Liver (tissue), 8 donors: ENCODE measurements at regions not wholly inside any gene's neighbourhood (a gene's known extent, or its start where the extent isn't known, plus 50 kb on each side); places are given as distances from the start of the nearest gene placed in this dataset.

ENCODE experiments used
- DNase-seq: peaks from one replicate; pipeline ENCODE4 v3.0.0-alpha.2; 2017; ENCODE audit warnings: low spot score
- H3K27ac ChIP-seq, 2 donors: one replicate each; pipeline ENCODE4 v1.7.0; 2013; ENCODE audit warnings: inconsistent platforms in 2 of 2, low read length in 2 of 2, control low read depth in 1 of 2, low read depth in 1 of 2, mild to moderate bottlenecking in 1 of 2
- H3K27me3 ChIP-seq, 4 donors: one replicate each; pipeline versions ENCODE4 v1.6.1 to v1.7.0; 2013; ENCODE audit warnings: low read length in 3 of 4, inconsistent platforms in 1 of 4, mild to moderate bottlenecking in 1 of 4, moderate library complexity in 1 of 4; ENCODE audit not compliant: control insufficient read depth in 4 of 4, insufficient read depth in 4 of 4
- H3K36me3 ChIP-seq, 4 donors: one replicate each; pipeline versions ENCODE4 v1.6.1 to v1.7.0; 2013; ENCODE audit warnings: low read length in 3 of 4, mild to moderate bottlenecking in 3 of 4, low read depth in 1 of 4, moderate library complexity in 1 of 4; ENCODE audit not compliant: control insufficient read depth in 4 of 4, insufficient read depth in 3 of 4
- H3K4me1 ChIP-seq, 4 donors: one replicate each; pipeline versions ENCODE4 v1.6.1 to v1.7.0; 2013; ENCODE audit warnings: low read length in 3 of 4, mild to moderate bottlenecking in 3 of 4, moderate library complexity in 1 of 4; ENCODE audit not compliant: control insufficient read depth in 4 of 4, insufficient read depth in 4 of 4
- H3K4me3 ChIP-seq, 3 donors: one replicate each; pipeline versions ENCODE4 v1.6.1 to v1.7.0; 2013; ENCODE audit warnings: low read length in 3 of 3, control low read depth in 1 of 3, low read depth in 1 of 3, mild to moderate bottlenecking in 1 of 3
- H3K9ac ChIP-seq, 2 donors: one replicate each; pipeline ENCODE4 v1.7.0; 2013; ENCODE audit warnings: low read length in 2 of 2, mild to moderate bottlenecking in 2 of 2, moderate library complexity in 2 of 2, control low read depth in 1 of 2, low read depth in 1 of 2
- H3K9me3 ChIP-seq, 4 donors: one replicate each; pipeline versions ENCODE4 v1.6.1 to v1.7.0; 2013; ENCODE audit warnings: low read length in 3 of 4; ENCODE audit not compliant: control insufficient read depth in 4 of 4
- CTCF ChIP-seq: fragments of 150-350 bp; IDR thresholded peaks from 2 replicates; pipeline ENCODE4 v1.5.1; 2017; ENCODE audit warnings: improper control_type of control experiment, low read depth, low read length; ENCODE audit not compliant: missing input control
- EGR1 ChIP-seq, 2 donors: IDR thresholded peaks; 2 replicates each; pipeline ENCODE4 v1.6.1; 2016 to 2018; ENCODE audit warnings: antibody characterized with exemption in 2 of 2, low read depth in 2 of 2
- FOXA1 ChIP-seq: IDR thresholded peaks from 2 replicates; pipeline ENCODE4 v1.6.1; 2016; ENCODE audit warnings: antibody characterized with exemption
- FOXA2 ChIP-seq: IDR thresholded peaks from 2 replicates; pipeline ENCODE4 v1.6.1; 2016; ENCODE audit warnings: antibody characterized with exemption
- GABPA ChIP-seq, 2 donors: IDR thresholded peaks in 1 of 2; conservative IDR thresholded peaks in 1 of 2; 2 replicates each; pipeline ENCODE4 v1.6.1; 2016; ENCODE audit warnings: antibody characterized with exemption in 2 of 2, mild to moderate bottlenecking in 1 of 2, moderate library complexity in 1 of 2
- HNF4A ChIP-seq, 2 donors: conservative IDR thresholded peaks; 2 replicates each; pipeline ENCODE4 v1.6.1; 2016; ENCODE audit warnings: antibody characterized with exemption in 2 of 2, mild to moderate bottlenecking in 2 of 2
- JUND ChIP-seq, 2 donors: IDR thresholded peaks; 2 replicates each; pipeline ENCODE4 v1.6.1; 2016; ENCODE audit warnings: antibody characterized with exemption in 2 of 2
- NR2F2 ChIP-seq: IDR thresholded peaks from 2 replicates; pipeline ENCODE4 v1.6.1; 2016; ENCODE audit warnings: antibody characterized with exemption
- RAD21 ChIP-seq, 2 donors: IDR thresholded peaks; 2 replicates each; pipeline ENCODE4 v1.6.1; 2016; ENCODE audit warnings: antibody characterized with exemption in 2 of 2, mild to moderate bottlenecking in 2 of 2
- SP1 ChIP-seq: IDR thresholded peaks from 2 replicates; pipeline ENCODE4 v1.6.1; 2018; ENCODE audit warnings: antibody characterized with exemption, mild to moderate bottlenecking
- TAF1 ChIP-seq: conservative IDR thresholded peaks from 2 replicates; pipeline ENCODE4 v1.6.1; 2016; ENCODE audit warnings: antibody characterized with exemption, mild to moderate bottlenecking
- YY1 ChIP-seq: IDR thresholded peaks from 2 replicates; pipeline ENCODE4 v1.6.1; 2016; ENCODE audit warnings: antibody characterized with exemption, mild to moderate bottlenecking
- WGBS: extraction: QIAGEN DNeasy Blood & Tissue Kit; methylation state at CpG from one replicate; pipeline ENCODE4 v1.1.7; 2013; 5-methylcytosine and 5-hydroxymethylcytosine counted together
- TF ChIP-seq, protein P1 (sequence below): IDR thresholded peaks from 2 replicates; pipeline ENCODE4 v1.6.1; 2016; ENCODE audit warnings: antibody characterized with exemption
- TF ChIP-seq, protein P2 (sequence below): IDR thresholded peaks from 2 replicates; pipeline ENCODE4 v1.6.1; 2016; ENCODE audit warnings: antibody characterized with exemption, mild to moderate bottlenecking
- donor health status: healthy.
- donor health status: healthy.
- donor health status: healthy.
- donor health status: healthy.
- donor health status: healthy.

DNA sequence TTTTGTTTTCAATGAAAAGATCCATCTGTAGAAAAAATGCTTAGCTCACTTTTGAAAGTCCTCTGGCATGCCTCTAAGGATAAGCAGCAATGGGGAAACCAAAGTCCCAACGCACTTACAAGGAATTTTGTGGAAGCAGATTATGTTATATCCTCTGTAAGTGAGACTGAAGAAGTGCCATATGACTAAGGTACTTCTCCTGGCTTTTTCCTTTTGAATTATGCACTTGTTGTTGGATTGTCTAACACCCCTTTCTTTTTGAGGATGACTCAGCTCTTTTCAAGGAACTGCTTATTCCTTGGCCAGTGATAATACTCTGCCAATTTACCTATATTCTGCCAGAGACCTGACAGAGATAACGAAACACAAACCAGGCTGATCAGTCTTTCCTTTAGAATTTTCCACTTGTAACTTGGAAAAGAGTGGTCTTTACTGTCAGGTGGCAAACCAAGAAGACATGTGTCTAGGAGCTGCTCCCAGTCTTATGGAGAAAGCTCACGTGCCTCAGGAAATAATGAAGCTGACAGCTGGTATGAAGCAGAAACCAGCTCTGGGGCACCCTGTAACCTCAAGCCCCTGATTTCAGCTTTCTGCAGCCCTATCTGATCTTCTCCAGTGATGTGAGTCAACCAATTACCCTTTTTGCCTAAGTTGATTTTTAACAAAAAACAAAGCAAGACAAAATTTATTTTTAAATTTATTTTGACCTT, 290.8 kb upstream of the FBXL7 start (continued):
- TF ChIP-seq CTCF (no peak), FOXA1 (no peak), FOXA2 (no peak), TAF1 (no peak), HNF4A (conservative IDR thresholded peaks at IDR 0.05) (no peak), GABPA (IDR thresholded peaks at IDR 0.05 in 1 of 2, conservative IDR thresholded peaks at IDR 0.05 in 1 of 2) (no peak), RAD21 (IDR thresholded peaks at IDR 0.05) (no peak)
- TF ChIP-seq, protein P1, sequence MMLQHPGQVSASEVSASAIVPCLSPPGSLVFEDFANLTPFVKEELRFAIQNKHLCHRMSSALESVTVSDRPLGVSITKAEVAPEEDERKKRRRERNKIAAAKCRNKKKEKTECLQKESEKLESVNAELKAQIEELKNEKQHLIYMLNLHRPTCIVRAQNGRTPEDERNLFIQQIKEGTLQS = no peak

DNA sequence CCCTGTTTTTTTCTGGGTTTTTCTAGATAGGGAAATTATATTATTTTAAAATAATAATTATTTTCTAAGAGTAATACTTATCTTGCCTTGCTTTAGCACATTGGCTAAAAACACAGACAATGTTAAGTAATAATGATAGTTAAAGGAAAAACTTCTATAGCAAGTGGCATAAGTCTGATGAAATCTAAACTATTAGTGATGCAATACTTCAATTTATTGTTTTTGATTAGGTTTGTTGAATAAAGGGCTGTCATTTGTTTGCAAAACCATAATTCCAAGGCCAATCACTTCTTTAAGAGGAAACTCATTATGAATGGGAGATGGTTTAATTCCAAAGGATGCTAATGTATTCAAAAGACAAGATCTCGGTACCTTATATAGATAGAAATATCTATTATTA, 293.8 kb upstream of the FBXL7 start:
- H3K4me3 ChIP-seq = no peak overlapping the region
- no peak overlapping the region for H3K27ac ChIP-seq
- WGBS = 95% methylated on average over 1 of the region's 1 CpG
- H3K27me3 ChIP-seq = no peaks in the 10 kb centered on the region
- no peaks in the 10 kb centered on the region for H3K4me1 ChIP-seq
- TF ChIP-seq GABPA (IDR thresholded peaks at IDR 0.05 in 1 of 2, conservative IDR thresholded peaks at IDR 0.05 in 1 of 2) = no peak
- TF ChIP-seq NR2F2 = no peak
- TF ChIP-seq, protein P1 = no peak
- TF ChIP-seq FOXA2 = no peak
- TF ChIP-seq SP1 = no peak
- TF ChIP-seq, protein P2, sequence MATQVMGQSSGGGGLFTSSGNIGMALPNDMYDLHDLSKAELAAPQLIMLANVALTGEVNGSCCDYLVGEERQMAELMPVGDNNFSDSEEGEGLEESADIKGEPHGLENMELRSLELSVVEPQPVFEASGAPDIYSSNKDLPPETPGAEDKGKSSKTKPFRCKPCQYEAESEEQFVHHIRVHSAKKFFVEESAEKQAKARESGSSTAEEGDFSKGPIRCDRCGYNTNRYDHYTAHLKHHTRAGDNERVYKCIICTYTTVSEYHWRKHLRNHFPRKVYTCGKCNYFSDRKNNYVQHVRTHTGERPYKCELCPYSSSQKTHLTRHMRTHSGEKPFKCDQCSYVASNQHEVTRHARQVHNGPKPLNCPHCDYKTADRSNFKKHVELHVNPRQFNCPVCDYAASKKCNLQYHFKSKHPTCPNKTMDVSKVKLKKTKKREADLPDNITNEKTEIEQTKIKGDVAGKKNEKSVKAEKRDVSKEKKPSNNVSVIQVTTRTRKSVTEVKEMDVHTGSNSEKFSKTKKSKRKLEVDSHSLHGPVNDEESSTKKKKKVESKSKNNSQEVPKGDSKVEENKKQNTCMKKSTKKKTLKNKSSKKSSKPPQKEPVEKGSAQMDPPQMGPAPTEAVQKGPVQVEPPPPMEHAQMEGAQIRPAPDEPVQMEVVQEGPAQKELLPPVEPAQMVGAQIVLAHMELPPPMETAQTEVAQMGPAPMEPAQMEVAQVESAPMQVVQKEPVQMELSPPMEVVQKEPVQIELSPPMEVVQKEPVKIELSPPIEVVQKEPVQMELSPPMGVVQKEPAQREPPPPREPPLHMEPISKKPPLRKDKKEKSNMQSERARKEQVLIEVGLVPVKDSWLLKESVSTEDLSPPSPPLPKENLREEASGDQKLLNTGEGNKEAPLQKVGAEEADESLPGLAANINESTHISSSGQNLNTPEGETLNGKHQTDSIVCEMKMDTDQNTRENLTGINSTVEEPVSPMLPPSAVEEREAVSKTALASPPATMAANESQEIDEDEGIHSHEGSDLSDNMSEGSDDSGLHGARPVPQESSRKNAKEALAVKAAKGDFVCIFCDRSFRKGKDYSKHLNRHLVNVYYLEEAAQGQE = no peak
- no peak for TF ChIP-seq YY1
- no peak for TF ChIP-seq TAF1
- TF ChIP-seq RAD21 (IDR thresholded peaks at IDR 0.05) = no peak
- no peak for DNase-seq
- no peaks in the 10 kb centered on the region for H3K9me3 ChIP-seq
- H3K36me3 ChIP-seq = no peaks in the 10 kb centered on the region
- no peak overlapping the region for H3K9ac ChIP-seq

- DNase-seq = no peak
- no peak overlapping the region for H3K4me3 ChIP-seq
- no peaks in the 10 kb centered on the region for H3K27me3 ChIP-seq
- TF ChIP-seq GABPA (IDR thresholded peaks at IDR 0.05 in 1 of 2, conservative IDR thresholded peaks at IDR 0.05 in 1 of 2) (no peak), JUND (IDR thresholded peaks at IDR 0.05) (no peak), EGR1 (IDR thresholded peaks at IDR 0.05; ENCODE audit: low read depth in 2 of 2) (no peak)
- H3K9ac ChIP-seq = no peak overlapping the region
- no peaks in the 10 kb centered on the region for H3K4me1 ChIP-seq
- H3K36me3 ChIP-seq = no peaks in the 10 kb centered on the region
- H3K9me3 ChIP-seq = no peaks in the 10 kb centered on the region
- no peak overlapping the region for H3K27ac ChIP-seq
- WGBS = 88% methylated on average over 1 of the region's 1 CpG
Observed at GRCh38 chr5:15203376-15203775, 296.6 kb upstream of the FBXL7 start.
